GM19328 (cell line): ENCODE measurements at regions not wholly inside any gene's neighbourhood (a gene's known extent, or its start where the extent isn't known, plus 50 kb on each side); places are given as distances from the start of the nearest gene placed in this dataset.
"Not testable (repeated sequence)": the region's sequence is repeated elsewhere in the genome, so short reads cannot be mapped to it uniquely, and the experiment has no call there.

Source experiments
- ATAC-seq: cut with Tn5 transposase; IDR thresholded peaks from one replicate; pipeline ENCODE4 v1.9.1; 2021; ENCODE audit warnings: mild to moderate bottlenecking, moderate library complexity; ENCODE audit not compliant: unreplicated experiment

DNA sequence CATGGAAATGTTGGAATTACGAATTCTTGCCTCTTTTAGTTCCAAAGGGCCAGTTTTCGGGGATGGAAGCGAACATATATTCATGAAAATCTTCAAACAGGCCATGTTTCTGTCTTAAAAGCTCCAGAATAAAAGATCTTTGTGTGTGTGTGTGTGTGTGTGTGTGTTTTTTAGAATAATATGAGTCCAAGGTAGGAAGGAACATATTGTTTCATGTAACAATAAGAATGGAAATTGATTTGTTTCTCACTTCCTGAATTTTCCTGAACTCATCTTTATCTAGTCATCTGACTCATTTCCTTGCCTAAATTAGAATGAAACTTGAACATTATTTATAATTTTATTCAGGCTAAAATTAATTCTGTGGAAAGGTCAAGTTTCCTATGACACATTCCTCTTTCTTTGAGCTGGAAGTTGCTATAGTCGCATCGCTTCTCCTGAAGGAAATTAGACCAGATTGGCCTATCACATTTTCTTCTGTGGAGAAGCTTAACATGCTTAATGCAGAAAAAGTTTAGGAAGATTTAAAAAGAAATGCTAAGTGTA lies 805.1 kb upstream of the ADAMTS5 start:
- ATAC-seq: no peak

DNA sequence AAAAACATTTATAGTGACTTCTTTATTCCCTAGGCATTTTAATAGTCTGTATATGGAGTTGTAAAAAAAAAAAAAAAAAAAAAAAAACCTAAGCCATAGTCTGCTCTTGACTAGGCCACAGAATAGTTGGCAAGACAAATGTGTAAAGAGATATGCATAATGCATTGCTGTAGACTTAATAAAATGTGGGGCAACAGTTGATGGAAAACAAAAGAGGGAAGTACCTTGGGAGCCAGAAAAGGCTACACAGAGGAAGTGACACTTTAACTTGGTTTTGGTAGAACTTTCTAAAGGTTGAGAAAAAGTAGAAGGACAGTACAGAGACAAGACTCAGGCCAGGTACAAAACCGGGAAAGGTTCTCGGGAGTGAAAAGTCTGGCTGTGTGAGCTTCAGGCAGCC lies 802.9 kb upstream of the ADAMTS5 start:
- ATAC-seq: no peak

DNA sequence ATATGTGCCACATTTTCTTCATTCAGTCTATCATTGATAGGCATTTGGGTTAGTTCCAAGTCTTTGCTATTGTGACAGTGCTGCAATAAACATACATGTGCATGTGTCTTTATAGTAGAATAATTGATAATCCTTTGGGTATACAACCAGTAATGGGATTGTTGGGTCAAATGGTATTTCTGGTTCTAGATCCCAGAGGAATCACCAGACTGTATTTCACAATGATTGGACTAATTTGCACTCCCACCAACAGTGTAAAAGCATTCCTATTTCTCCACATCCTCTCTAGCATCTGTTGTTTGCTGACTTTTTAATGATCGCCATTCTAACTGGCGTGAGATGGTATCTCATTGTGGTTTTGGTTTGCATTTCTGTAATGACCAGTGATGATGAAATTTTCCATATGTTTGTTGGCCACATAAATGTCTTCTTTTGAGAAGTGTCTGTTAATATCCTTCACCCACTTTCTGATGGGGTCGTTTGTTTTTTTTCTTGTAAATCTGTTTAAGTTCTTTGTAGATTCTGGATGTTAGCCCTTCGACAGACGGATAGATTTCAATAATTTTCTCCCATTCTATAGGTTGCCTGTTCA lies 801.3 kb upstream of the ADAMTS5 start:
- ATAC-seq: not testable (repeated sequence)

DNA sequence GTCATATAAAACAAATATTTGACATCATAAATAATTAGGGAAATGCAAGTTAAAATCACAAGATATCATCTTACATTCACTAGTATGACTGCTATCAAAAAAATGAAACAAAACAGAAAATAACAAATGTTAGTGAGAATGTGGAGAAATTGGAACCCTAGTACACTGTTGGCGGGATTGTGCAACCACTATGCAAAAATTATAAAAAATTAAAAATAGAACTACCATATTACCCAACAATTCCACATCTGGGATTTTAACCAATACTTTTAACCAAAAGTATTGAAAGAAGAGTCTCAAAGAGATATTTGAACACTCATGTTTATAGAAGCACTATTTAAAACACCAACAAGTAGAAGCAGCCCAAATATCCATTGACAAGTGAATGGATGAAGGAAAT lies 797.2 kb upstream of the ADAMTS5 start:
- no peak for ATAC-seq

DNA sequence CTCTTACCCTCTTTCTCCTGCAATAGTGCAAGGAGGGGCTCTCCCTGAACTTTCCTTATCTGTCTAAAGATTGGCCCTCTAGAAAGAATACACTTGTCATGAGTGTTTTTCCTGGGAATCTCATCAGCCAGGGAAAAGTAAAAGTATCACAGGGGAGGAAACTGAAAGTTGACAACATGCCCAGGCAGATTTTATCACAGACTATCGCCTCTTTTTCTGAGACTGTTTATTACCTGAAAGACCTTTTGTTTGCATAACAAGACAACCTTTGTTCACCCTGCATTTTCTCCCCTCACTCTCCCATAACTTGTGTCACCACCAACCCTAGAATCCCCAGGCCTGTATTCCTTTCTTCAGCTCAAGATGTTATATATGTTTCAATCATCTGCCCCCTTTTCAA lies 794.7 kb upstream of the ADAMTS5 start:
- no peak for ATAC-seq

DNA sequence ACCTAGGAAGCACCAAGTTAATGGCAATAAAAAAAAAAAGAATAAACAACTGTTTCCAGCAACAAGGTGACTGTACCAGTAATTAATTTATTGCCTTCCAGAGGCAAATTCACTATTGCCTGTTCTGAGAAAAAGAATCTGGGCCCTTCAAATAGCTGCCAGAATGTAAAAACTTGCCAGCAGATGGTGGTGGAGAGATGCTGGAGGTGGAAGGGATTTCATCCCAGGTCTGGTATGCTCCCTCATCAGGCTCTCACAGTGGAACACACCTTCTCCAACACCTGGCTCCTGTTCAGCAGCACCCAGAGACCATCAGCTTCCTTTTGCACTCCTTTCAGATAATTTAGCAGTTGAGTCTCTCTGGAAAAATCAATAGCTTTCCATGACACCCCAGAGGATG lies 792.9 kb upstream of the ADAMTS5 start:
- no peak for ATAC-seq

DNA sequence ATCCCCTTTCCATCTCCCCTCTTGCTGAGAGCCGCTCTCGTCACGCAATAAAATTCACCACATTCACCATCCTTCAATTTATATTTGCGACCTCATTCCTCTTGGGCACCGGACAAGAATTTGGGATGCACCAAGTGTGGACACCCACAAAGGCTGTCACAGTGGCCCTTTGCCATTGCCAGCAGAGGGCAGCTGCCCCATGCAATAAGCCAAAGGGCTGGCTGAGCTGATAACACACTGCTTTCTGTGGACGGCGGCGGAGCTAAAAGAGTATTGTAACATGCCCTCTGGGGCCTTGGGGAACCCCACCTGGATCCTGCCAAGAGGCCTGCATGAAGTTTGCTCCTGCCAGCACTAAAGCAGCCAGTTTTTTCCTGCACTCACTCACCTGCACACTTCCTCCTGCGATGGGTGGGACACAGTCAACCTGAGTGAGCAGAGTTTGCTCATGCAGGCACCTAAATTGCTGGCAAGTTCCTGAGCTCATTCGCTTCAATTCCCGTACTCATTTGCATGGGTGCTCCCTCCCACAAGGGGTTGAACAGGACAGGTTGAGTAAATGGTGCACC lies 792.3 kb upstream of the ADAMTS5 start:
- ATAC-seq: no peak

DNA sequence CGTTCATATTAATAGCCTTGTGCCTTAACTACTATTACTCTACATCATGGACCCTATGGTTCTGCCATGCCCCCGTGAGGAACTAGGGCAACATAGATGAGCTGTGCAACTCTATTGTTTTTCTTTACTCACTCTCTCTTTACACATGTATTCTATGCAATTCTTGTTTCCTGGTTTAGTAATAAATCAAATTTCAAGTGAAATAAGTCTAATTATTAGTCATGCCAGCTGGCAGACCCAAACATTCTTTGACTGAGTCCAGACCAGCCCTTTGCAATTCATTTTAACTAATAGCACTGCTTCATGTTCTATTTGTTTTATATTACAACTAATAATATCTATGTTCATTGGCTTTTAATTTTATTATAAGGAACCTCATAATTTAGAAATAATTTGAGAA lies 789.3 kb upstream of the ADAMTS5 start:
- ATAC-seq: no peak

DNA sequence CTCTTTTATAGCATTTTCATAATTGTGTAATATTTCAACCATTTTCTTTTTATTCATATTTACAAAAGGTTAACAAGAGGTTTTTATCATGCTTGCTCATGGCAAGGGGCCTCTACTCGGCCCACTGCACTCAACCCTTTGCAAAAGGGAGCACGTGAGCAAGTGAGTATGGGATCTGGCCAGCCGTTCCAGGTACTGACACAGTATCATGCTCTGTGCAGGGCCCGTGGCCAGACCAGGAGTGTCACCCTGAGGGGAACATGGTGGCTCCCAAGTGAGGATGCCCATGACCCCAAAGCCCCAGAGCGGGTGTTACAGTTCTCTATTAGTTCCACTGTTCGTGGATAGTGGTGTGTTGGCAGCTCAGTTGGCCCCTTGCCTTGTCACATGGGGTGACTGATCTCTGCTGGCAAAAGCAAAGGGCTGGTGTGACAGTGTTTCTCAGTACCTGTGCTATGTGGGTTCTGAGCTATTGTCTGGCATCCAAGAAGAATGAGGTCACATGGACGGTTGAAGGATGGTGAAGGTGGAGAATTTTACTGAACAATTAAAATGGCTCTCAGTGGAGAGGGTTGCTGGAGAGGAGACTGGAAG lies 777.2 kb upstream of the ADAMTS5 start:
- ATAC-seq: no peak

DNA sequence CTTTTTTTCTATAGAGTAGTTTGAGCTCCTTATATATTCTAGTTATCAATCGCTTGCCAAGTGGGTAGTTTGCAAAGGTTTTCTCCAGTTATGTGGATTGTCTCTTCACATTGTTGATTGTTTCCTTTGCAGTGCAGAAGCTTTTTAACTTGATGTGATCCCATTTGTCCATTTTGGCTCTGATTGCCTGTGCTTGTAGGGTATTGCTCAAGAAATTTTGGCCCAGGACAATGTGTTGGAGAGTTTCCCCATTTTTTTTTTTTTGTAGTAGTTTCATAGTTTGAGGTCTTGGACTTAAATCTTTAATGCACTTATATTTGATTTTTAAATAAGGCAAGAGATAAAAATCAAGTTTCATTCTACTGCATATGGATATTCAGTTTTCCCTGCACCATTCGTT lies 774.8 kb upstream of the ADAMTS5 start:
- ATAC-seq: no peak

DNA sequence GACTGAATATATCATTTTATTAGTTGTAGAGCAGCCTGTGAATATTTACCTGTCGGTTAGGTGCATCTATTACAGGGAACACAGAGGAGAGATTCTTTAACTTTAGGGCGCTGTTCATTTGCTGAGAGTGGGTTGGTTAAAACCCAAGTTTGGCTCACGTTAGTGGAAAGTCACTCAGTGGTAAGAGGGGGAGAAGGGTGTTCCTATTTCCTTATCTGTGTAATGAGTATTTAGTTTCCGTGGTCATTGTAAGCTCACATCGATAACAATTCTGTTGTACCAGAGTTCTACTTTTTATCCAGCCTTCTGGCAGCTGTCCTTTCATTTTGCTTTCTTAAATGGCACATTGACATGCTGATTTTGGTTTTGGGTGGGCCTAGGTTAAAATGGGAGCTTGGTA lies 773.2 kb upstream of the ADAMTS5 start:
- no peak for ATAC-seq

DNA sequence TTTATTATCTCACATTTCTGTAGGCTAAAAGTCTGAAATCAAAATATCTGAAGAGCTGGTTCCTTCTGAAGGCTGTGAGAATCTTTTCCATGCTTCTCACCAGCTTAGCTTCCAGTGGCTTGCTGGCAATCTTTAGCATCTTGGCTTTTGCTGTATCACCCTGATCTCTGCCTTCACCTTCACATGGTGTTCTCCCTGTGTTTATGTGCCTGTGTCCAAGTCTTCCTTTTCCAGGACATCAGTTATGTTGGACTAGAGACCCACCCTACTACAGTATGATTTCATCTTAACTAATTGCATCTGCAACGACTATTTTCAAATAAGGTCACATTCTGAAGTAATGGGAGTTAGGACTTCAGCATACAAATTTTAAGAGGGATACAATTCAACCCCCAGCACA lies 772.3 kb upstream of the ADAMTS5 start:
- ATAC-seq: no peak

DNA sequence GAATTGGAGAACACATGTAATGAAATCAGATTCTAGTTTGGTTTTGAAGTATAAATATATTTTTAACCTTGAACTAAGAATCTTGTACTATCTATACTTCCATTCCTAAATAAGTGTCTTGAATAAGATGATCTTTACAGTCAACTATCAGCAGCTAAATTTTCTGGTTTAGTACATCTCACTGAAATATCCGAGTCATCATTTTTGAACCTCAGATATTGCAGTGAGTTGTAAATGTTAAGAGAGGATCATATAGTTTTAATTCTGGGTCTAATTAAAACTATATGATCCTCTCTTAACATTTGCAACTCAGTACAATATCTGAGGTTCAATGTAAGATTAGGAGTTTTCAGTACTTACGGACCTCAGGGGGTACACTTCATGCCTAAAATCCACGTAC lies 768.8 kb upstream of the ADAMTS5 start:
- no peak for ATAC-seq

DNA sequence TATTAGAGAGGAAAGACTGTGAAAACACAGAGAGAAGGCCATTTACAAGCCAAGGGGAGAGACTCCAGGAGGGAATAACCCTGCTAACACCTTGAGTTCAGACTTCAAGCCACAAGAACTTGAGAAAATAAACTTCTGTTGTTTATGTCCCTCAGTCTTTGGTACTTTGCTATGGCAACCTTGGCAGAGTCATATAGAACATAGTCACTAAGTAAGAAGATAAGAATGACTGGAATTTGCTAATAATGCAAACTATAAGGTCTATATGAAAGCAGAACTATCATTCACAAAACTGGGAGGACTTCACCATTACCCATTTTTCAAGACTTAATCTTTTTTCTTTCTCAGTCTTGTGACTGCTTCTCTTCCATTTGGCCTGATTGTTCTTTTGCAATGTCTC lies 767.3 kb upstream of the ADAMTS5 start:
- ATAC-seq: no peak

DNA sequence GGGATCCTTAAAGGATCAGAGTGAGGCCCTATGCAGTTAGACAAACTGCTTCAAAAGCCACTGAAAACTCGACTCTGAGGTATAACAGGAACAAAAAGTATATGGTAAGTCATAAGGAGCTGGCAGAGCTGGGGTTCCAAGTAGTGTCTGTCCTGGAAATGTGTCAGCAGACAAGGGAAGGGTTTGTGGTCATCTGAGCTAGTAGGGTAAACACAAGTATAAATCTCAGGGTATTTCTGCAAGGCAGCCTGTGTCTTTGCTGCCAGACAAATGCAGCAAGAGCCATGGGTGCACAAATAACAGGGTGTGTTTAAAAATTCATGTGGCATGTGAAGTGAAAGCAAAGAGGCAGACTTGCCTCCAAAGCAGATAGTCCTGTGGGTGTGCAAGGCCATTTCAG lies 759.0 kb upstream of the ADAMTS5 start:
- no peak for ATAC-seq

DNA sequence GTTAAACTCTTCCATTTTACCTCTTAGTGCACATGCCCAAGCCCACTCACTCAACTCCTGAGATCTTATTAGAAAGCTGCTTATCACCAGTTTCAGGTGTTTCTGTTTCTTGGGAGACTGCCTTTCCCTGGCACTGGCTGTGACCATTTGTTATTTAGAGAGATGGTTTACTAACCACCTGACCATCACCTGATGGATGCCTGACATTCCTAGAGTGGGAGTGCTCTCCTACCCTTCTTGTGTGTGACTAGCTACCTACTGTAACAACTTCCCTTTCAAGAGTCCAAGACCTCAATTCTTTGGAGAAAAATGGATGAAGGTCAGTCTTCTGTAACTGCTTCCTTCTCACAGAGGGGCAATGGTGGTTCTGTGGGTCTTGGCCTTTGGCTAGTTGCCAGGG lies 755.2 kb upstream of the ADAMTS5 start:
- no peak for ATAC-seq

DNA sequence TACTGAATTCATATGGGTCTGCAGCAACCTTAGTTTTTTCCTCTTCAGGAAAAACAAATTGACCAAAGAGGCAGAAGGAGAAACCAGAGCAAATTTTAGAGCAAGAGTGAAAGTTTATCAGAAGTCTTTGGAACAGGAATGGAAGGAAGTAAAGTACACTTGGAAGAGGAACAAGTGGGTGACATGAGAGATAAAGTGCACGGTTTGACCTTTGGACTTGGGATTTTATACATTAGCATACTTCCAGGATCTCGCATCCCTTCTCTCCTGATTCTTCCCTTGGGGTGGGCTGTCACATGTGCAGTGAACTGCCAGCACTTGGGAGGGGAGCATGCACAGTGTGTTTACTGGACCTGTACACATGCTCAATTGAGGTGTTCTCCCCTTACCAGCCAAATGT lies 754.8 kb upstream of the ADAMTS5 start:
- ATAC-seq: no peak

DNA sequence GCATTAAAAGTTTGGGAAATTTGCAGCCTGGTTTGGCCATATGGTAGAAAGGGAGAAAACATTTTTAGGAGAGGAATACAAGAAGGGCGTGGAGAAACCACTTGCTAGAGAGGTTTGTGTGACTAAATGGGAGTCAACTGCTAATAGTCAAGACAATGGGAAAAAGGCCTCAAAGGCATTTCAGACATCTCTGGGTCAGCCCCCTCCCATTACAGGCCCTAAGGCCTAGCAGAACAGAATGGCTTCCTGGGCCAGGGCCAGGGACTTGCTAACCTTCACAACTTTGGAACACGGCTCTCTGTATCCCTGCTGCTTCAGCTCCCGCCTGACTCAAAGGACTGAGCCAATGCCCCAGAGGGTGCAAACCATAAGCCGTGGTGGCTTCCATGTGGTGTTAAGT lies 752.3 kb upstream of the ADAMTS5 start:
- ATAC-seq: no peak

DNA sequence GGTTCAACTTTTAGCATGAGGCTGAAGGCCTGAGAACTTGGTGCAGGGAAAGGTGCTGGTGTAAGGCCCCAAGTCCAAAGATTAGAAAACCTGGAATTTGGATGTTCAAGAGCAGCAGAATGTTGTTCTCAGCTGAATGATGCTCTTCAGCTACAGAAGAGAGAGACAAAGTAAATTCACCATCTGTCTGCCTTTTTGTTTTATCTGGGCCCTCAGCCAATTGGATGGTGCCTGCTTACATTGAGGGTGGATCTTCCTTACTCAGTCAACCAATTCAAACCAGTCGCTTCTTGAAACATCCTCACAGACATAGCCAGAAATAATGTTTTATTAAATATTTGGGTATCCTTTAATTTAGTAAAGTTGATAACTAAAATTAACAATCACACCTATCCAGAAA lies 748.2 kb upstream of the ADAMTS5 start:
- no peak for ATAC-seq

DNA sequence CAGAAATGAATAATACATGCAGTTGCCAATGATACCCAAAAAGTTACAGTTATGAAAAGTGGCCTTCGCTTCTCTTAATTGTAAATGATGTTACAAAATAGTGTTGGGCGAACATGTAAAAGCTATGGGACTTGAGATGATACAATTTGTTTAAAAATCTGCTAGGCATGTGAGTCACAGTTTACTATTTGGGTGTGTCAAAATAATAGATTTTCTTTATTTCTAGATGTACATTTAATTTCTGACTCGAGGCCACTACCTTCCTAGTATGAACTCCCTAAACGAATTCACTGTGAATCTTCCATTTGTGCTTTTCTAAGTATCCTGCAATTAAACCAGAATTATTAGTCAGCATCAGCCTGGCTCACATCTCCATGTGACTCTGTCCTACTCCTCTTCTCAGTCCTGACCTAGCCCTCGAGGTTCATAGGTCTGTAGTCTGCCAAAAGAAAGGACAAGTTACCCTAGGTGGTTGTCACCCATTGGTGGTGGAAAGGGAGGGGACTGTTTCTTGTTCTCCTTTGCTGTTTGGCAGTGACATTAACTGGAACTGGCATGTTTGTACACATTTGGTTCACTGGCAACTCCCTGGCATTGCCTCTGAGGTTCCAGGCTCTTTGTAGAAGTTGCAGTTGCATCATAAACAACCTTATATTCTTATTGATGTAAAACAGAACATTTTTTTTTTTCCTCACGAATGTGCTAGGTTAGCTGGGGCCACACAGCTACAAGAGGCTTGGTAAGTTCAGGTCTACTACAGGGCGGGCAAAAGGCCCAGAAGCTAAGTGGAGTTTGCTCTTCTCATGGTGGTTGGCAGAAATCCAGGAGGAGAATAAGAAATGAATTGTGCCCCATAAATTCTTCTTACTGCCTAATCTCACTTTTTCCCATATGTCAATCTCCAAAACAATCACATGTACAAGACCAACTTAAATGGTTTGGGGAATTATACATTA lies 746.5 kb upstream of the ADAMTS5 start:
- no peak for ATAC-seq

DNA sequence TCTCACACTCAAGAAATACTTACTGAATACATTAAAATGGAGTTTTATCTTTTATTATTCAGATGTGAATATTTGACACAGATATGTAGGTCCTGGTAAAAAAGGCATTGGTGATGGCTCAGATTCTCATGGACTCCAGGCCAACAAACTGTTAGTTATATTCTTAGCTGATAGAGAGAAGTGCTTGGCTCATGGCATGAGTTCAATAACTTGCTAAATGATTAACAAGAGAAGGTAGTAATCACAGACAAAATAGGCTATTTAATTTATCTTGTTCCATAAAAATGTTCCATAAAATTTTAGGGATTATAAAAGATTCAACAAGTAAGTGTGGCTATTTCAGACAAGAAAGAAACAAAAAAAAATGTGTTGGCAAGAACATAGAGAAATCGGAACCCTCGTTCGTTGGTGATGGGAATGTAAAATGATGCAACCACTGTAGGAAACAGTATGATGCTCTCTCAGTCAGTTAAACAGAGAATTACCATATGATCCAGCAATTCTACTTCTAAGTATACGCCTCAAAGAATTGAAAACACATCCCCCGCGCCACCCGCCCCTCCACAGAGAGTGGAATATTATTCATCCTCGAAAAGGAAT lies 737.8 kb upstream of the ADAMTS5 start:
- no peak for ATAC-seq
